SK-N-SH (cell line): ENCODE measurements at regions not wholly inside any gene's neighbourhood (a gene's known extent, or its start where the extent isn't known, plus 50 kb on each side); places are given as distances from the start of the nearest gene placed in this dataset.

Source experiments
- CTCF ChIA-PET: fragments of 300-600, 350-600 bp; formaldehyde crosslinking; extraction: SDS; loops from one replicate; lab custom pipeline; 2021; lab: Yijun Ruan, JAX
- POLR2A ChIA-PET: fragments of 350-600 bp; sonication (Branson Sonifier 250); formaldehyde crosslinking; extraction: SDS; loops from one replicate; lab custom pipeline; 2020; ENCODE audit warnings: antibody characterized with exemption, inconsistent platforms; lab: Yijun Ruan, JAX
- DNase-seq: peaks from one replicate; pipeline ENCODE4 v3.0.0; 2012
- H2AFZ ChIP-seq: fragments of 200-600 bp; sonication (generic); 2 replicates; pipeline ENCODE4 v1.8.1; 2016; ENCODE audit warnings: antibody characterized with exemption, mild to moderate bottlenecking, low read depth
- H3F3A ChIP-seq: fragments of 200-600 bp; sonication (generic); replicated peaks from 2 replicates; pipeline ENCODE3; 2016; ENCODE audit warnings: antibody characterized with exemption, mild to moderate bottlenecking; ENCODE audit not compliant: insufficient read depth
- H3K27ac ChIP-seq, 2 experiments: fragments of 200-500 bp in 1 of 2; fragments of 200-600 bp in 1 of 2; sonication (Bioruptor generic) in 1 of 2; sonication (generic), shearing (Covaris generic) in 1 of 2; 2 replicates each; pipeline versions ENCODE4 v1.5.1 to v1.6.1; 2014 to 2016; ENCODE audit warnings: low read depth in 2 of 2, inconsistent platforms in 1 of 2, low read length in 1 of 2, mild to moderate bottlenecking in 1 of 2, mixed read lengths in 1 of 2
- H3K27me3 ChIP-seq: fragments of 200-600 bp; sonication (generic), shearing (Covaris generic); 2 replicates; pipeline ENCODE4 v1.6.1; 2016; ENCODE audit warnings: mixed run types; ENCODE audit not compliant: insufficient read depth
- H3K36me3 ChIP-seq, 2 experiments: fragments of 200-500 bp in 1 of 2; fragments of 200-600 bp in 1 of 2; sonication (Bioruptor generic) in 1 of 2; sonication (generic) in 1 of 2; replicated peaks in 1 of 2; 2 replicates each; pipeline versions ENCODE3 to v1.5.1; 2014 to 2016; ENCODE audit warnings: low read length in 1 of 2, mild to moderate bottlenecking in 1 of 2; ENCODE audit not compliant: insufficient read depth in 2 of 2, control insufficient read depth in 1 of 2
- H3K4me1 ChIP-seq, 2 experiments: fragments of 200-500 bp in 1 of 2; fragments of 200-600 bp in 1 of 2; sonication (Bioruptor generic) in 1 of 2; sonication (generic), shearing (Covaris generic) in 1 of 2; 2 replicates each; pipeline versions ENCODE4 v1.5.1 to v1.6.1; 2014 to 2016; ENCODE audit warnings: low read depth in 1 of 2, low read length in 1 of 2, mixed run types in 1 of 2; ENCODE audit not compliant: insufficient read depth in 2 of 2, control insufficient read depth in 1 of 2
- H3K4me2 ChIP-seq: fragments of 200-600 bp; sonication (generic), shearing (Covaris generic); 2 replicates; pipeline ENCODE4 v1.6.1; 2017; ENCODE audit warnings: mixed run types
- H3K4me3 ChIP-seq, 2 experiments: fragments of 200-500 bp in 1 of 2; fragments of 200-600 bp in 1 of 2; sonication (Bioruptor generic) in 1 of 2; sonication (generic), shearing (Covaris generic) in 1 of 2; 2 replicates each; pipeline versions ENCODE4 v1.5.1 to v1.8.1; 2014 to 2016; ENCODE audit warnings: low read depth in 2 of 2, inconsistent platforms in 1 of 2, low read length in 1 of 2, mild to moderate bottlenecking in 1 of 2, mixed read lengths in 1 of 2, moderate library complexity in 1 of 2
- H3K79me2 ChIP-seq: fragments of 200-600 bp; sonication (generic); 2 replicates; pipeline ENCODE4 v1.8.1; 2017; ENCODE audit warnings: mild to moderate bottlenecking; ENCODE audit not compliant: insufficient read depth
- H3K9ac ChIP-seq: fragments of 200-600 bp; sonication (generic); 2 replicates; pipeline ENCODE4 v1.6.1; 2017; ENCODE audit warnings: mixed run types
- H3K9me2 ChIP-seq: fragments of 200-600 bp; sonication (generic); 2 replicates; pipeline ENCODE4 v1.6.1; 2017; ENCODE audit warnings: mixed run types
- H3K9me3 ChIP-seq: fragments of 200-600 bp; sonication (generic); 2 replicates; pipeline ENCODE4 v1.6.1; 2017; ENCODE audit warnings: mixed run types, mild to moderate bottlenecking, moderate library complexity
- H4K20me1 ChIP-seq: fragments of 200-600 bp; sonication (generic); 2 replicates; pipeline ENCODE4 v1.6.1; 2017; ENCODE audit warnings: mild to moderate bottlenecking, mixed run types; ENCODE audit not compliant: insufficient read depth
- EP300 ChIP-seq, 2 experiments: IDR thresholded peaks; 2 replicates each; pipeline versions ENCODE4 v1.4.0 to v1.6.1; 2012; ENCODE audit warnings: borderline replicate concordance in 1 of 2, low read depth in 1 of 2, low read length in 1 of 2
- EZH2phosphoT487 ChIP-seq: fragments of 200-600 bp; sonication (generic); IDR thresholded peaks from 2 replicates; pipeline ENCODE4 v1.6.1; 2017; ENCODE audit warnings: low read depth, mixed run types, mild to moderate bottlenecking, antibody characterized with exemption, moderate library complexity, borderline replicate concordance
- FOSL2 ChIP-seq: IDR thresholded peaks from 2 replicates; pipeline ENCODE4 v1.4.0; 2012; ENCODE audit warnings: low read depth, mild to moderate bottlenecking, moderate library complexity, borderline replicate concordance
- FOXJ3 ChIP-seq: sonication (generic); formaldehyde crosslinking; IDR thresholded peaks from 2 replicates; pipeline ENCODE4 v1.5.1; 2020; ENCODE audit warnings: mild to moderate bottlenecking, missing genetic modification reagents
- FOXM1 ChIP-seq: IDR thresholded peaks from 2 replicates; pipeline ENCODE4 v1.4.0; 2012; ENCODE audit warnings: low read depth, mild to moderate bottlenecking
- GABPA ChIP-seq: IDR thresholded peaks from 2 replicates; pipeline ENCODE4 v1.4.0; 2012; ENCODE audit warnings: low read depth, mild to moderate bottlenecking
- IRF3 ChIP-seq: fragments of 150-350 bp; IDR thresholded peaks from 2 replicates; pipeline ENCODE4 v1.6.1; 2016; ENCODE audit warnings: mild to moderate bottlenecking, low read depth, low read length
- JUND ChIP-seq: IDR thresholded peaks from 2 replicates; pipeline ENCODE4 v1.4.0; 2012
- MAX ChIP-seq: IDR thresholded peaks from 2 replicates; pipeline ENCODE4 v1.4.0; 2012; ENCODE audit warnings: low read depth
- MEF2A ChIP-seq: IDR thresholded peaks from 2 replicates; pipeline ENCODE4 v1.4.0; 2012; ENCODE audit warnings: low read depth, borderline replicate concordance
- NFIC ChIP-seq: IDR thresholded peaks from 2 replicates; pipeline ENCODE4 v1.4.0; 2012; ENCODE audit warnings: borderline replicate concordance
- NRF1 ChIP-seq: IDR thresholded peaks from 2 replicates; pipeline ENCODE4 v1.6.1; 2012; ENCODE audit warnings: low read depth, mild to moderate bottlenecking, low read length
- PBX3 ChIP-seq: IDR thresholded peaks from 2 replicates; pipeline ENCODE4; 2012
- REST ChIP-seq: IDR thresholded peaks from 2 replicates; pipeline ENCODE4 v1.6.1; 2012; ENCODE audit warnings: mild to moderate bottlenecking, low read depth, low read length, moderate library complexity
- RXRA ChIP-seq: IDR thresholded peaks from 2 replicates; pipeline ENCODE4 v1.4.0; 2012; ENCODE audit warnings: low read depth, mild to moderate bottlenecking, borderline replicate concordance
- SIN3A ChIP-seq: IDR thresholded peaks from 2 replicates; pipeline ENCODE4 v1.6.1; 2012; ENCODE audit warnings: low read depth, mild to moderate bottlenecking, low read length, moderate library complexity, borderline replicate concordance
- SMC3 ChIP-seq: IDR thresholded peaks from 2 replicates; pipeline ENCODE4 v1.6.1; 2012; ENCODE audit warnings: low read depth, low read length, improper control_type of control experiment
- TCF12 ChIP-seq: IDR thresholded peaks from 2 replicates; pipeline ENCODE4 v1.4.0; 2012
- ZBTB33 ChIP-seq: IDR thresholded peaks from 2 replicates; pipeline ENCODE4 v1.4.0; 2012; ENCODE audit warnings: low read depth, borderline replicate concordance
- WGBS: methylation state at CpG from one replicate; pipeline ENCODE4 v1.1.6; 2017; ENCODE audit warnings: low lambda C conversion rate; 5-methylcytosine and 5-hydroxymethylcytosine counted together

GRCh38 chr4:38189445-38189844 lies 229.2 kb downstream of the PTTG2 start:
- no peaks in the 10 kb centered on the region for H3K79me2 ChIP-seq
- H3K36me3 ChIP-seq = no peaks in the 10 kb centered on the region
- H4K20me1 ChIP-seq = no peaks in the 10 kb centered on the region
- peaks cover 5 to 16% of the 10 kb centered on the region in 2 experiments; a peak in 2 of 4 replicates for H3K4me1 ChIP-seq
- H3K4me3 ChIP-seq = no peak overlapping the region
- H3K9ac ChIP-seq = no peak overlapping the region
- 12% methylated on average over 3 of the region's 3 CpGs for WGBS
- H3K9me2 ChIP-seq = no peaks in the 10 kb centered on the region
- no peak for TF ChIP-seq FOXM1
- peak; percentile 94 for TF ChIP-seq FOSL2
- TF ChIP-seq EP300 (IDR thresholded peaks at IDR 0.05; ENCODE audit: borderline replicate concordance in 1 of 2, low read depth in 1 of 2, low read length in 1 of 2) = peak in 1 of 2 experiments; percentile 74; a peak in 2 of 4 replicates
- TF ChIP-seq SIN3A = no peak
- peak; percentile 71 for TF ChIP-seq TCF12
- peak; percentile 68 for TF ChIP-seq NFIC
- TF ChIP-seq JUND = peak; percentile 91
- TF ChIP-seq PBX3 = peak; percentile 68
- TF ChIP-seq RXRA = peak; percentile 94
- peak; percentile 32; the same call in 1 of the 2 replicates for TF ChIP-seq MEF2A
- peaks cover 7% of the 10 kb centered on the region for H3F3A ChIP-seq
- ChIA-PET CTCF (interaction anchor here (0.6 to 2.1 kb wide), 2 partner anchors 10 to 593 kb away, joined by 3 to 14 read pairs; partner anchors contain the start of gene TLR10), POLR2A (no interaction called here)
- H3K9me3 ChIP-seq = no peaks in the 10 kb centered on the region
- no peak for DNase-seq
- H3K4me2 ChIP-seq = no peak overlapping the region
- peak overlapping the region in 1 of 2 experiments; percentile 66; a peak in 2 of 4 replicates for H3K27ac ChIP-seq
- no peaks in the 10 kb centered on the region for H3K27me3 ChIP-seq
- no peak overlapping the region for H2AFZ ChIP-seq

GRCh38 chr4:38190717-38191178 lies 230.6 kb downstream of the PTTG2 start:
- H3K27me3 ChIP-seq = no peaks in the 10 kb centered on the region
- CTCF ChIA-PET = no interaction called here
- H3K4me2 ChIP-seq = peak overlapping the region; percentile 46
- WGBS = 20% methylated on average over 2 of the region's 4 CpGs
- POLR2A ChIA-PET = no interaction called here
- peak overlapping the region in 1 of 2 experiments; percentile 66; a peak in 2 of 4 replicates for H3K27ac ChIP-seq
- H3K79me2 ChIP-seq = no peaks in the 10 kb centered on the region
- no peaks in the 10 kb centered on the region for H4K20me1 ChIP-seq
- no peaks in the 10 kb centered on the region for H3K9me3 ChIP-seq
- H3K9ac ChIP-seq = no peak overlapping the region
- H3K36me3 ChIP-seq = no peaks in the 10 kb centered on the region
- peaks cover 5 to 16% of the 10 kb centered on the region in 2 experiments; a peak in 2 of 4 replicates for H3K4me1 ChIP-seq
- H3K9me2 ChIP-seq = no peaks in the 10 kb centered on the region
- no peak overlapping the region for H3K4me3 ChIP-seq
- peak; percentile 36 for DNase-seq
- peaks cover 7% of the 10 kb centered on the region for H3F3A ChIP-seq
- H2AFZ ChIP-seq = no peak overlapping the region; the same call in none of the 2 replicates
- TF ChIP-seq SMC3 = no peak
- peak; percentile 17; the same call in 1 of the 2 replicates for TF ChIP-seq FOSL2
- TF ChIP-seq GABPA = no peak
- no peak for TF ChIP-seq SIN3A
- no peak for TF ChIP-seq NRF1
- no peak for TF ChIP-seq REST
- TF ChIP-seq FOXM1 = no peak
- TF ChIP-seq RXRA = 0 out of 2 replicates have a peak, but pooled peaks have one; percentile 40
- TF ChIP-seq ZBTB33 = no peak
- no peak for TF ChIP-seq MAX
- peak; percentile 16; the same call in 1 of the 2 replicates for TF ChIP-seq JUND
- no peak for TF ChIP-seq IRF3
- TF ChIP-seq EZH2phosphoT487 = no peak
- TF ChIP-seq FOXJ3 (CRISPR knock-in tag) = no peak
- peak; percentile 81 for TF ChIP-seq MEF2A
